OCI-LY3 (cell line): ENCODE measurements at regions not wholly inside any gene's neighbourhood (a gene's known extent, or its start where the extent isn't known, plus 50 kb on each side); places are given as distances from the start of the nearest gene placed in this dataset.
"Not testable (repeated sequence)": the region's sequence is repeated elsewhere in the genome, so short reads cannot be mapped to it uniquely, and the experiment has no call there.

Source experiments
- H2AFZ ChIP-seq: fragments of 200-600, 300-600 bp; shearing (Covaris generic); 2 replicates; pipeline ENCODE4 v1.6.0; 2014; ENCODE audit warnings: antibody characterized with exemption, low read depth, low read length
- H3K27ac ChIP-seq: fragments of 200-600, 300-600 bp; sonication (generic); 2 replicates; pipeline ENCODE4 v1.5.1; 2014; ENCODE audit warnings: mild to moderate bottlenecking, low read length, moderate library complexity, mixed read lengths
- H3K27me3 ChIP-seq: fragments of 200-600, 300-600 bp; sonication (generic); 2 replicates; pipeline ENCODE4 v1.6.1; 2014; ENCODE audit warnings: low read depth, low read length, mixed read lengths
- H3K36me3 ChIP-seq: fragments of 200-600, 300-600 bp; sonication (generic); replicated peaks from 2 replicates; pipeline ENCODE3; 2014; ENCODE audit warnings: low read depth, low read length, mixed read lengths
- H3K4me1 ChIP-seq: fragments of 300-600, 200-600 bp; sonication (generic); 2 replicates; pipeline ENCODE4 v1.6.1; 2014; ENCODE audit warnings: low read length, mixed read lengths
- H3K4me2 ChIP-seq: fragments of 200-600, 300-600 bp; sonication (generic); 2 replicates; pipeline ENCODE4 v1.6.1; 2014; ENCODE audit warnings: low read length, mixed read lengths
- H3K4me3 ChIP-seq: fragments of 300-600, 200-600 bp; sonication (generic); 2 replicates; pipeline ENCODE4 v1.5.1; 2014; ENCODE audit warnings: antibody characterized with exemption, mild to moderate bottlenecking, low read length, moderate library complexity
- H3K79me2 ChIP-seq: fragments of 300-600, 200-600 bp; shearing (Covaris generic); 2 replicates; pipeline ENCODE4 v1.6.1; 2014; ENCODE audit warnings: mild to moderate bottlenecking, low read length, mixed read lengths
- H3K9ac ChIP-seq: fragments of 300-600, 200-600 bp; shearing (Covaris generic); 2 replicates; pipeline ENCODE4 v1.6.0; 2014; ENCODE audit warnings: mild to moderate bottlenecking, low read length, moderate library complexity
- H3K9me3 ChIP-seq: fragments of 200-600, 300-600 bp; shearing (Covaris generic); 2 replicates; pipeline ENCODE4 v1.6.1; 2014; ENCODE audit warnings: low read length, mixed read lengths; ENCODE audit not compliant: insufficient read depth
- H4K20me1 ChIP-seq: fragments of 200-600, 300-600 bp; sonication (generic); 2 replicates; pipeline ENCODE4 v1.6.1; 2016; ENCODE audit warnings: low read length, mixed read lengths; ENCODE audit not compliant: insufficient read depth
- EZH2phosphoT487 ChIP-seq: fragments of 200-600 bp; shearing (Covaris generic); IDR thresholded peaks from 2 replicates; pipeline ENCODE4 v1.6.1; 2018; ENCODE audit warnings: antibody characterized with exemption, mixed run types, low read depth
- TF ChIP-seq, protein P1 (sequence below): fragments of 200-600, 300-600 bp; sonication (generic); IDR thresholded peaks from 2 replicates; pipeline ENCODE4 v1.5.1; 2014; ENCODE audit warnings: antibody characterized with exemption, low read length, low read depth

DNA sequence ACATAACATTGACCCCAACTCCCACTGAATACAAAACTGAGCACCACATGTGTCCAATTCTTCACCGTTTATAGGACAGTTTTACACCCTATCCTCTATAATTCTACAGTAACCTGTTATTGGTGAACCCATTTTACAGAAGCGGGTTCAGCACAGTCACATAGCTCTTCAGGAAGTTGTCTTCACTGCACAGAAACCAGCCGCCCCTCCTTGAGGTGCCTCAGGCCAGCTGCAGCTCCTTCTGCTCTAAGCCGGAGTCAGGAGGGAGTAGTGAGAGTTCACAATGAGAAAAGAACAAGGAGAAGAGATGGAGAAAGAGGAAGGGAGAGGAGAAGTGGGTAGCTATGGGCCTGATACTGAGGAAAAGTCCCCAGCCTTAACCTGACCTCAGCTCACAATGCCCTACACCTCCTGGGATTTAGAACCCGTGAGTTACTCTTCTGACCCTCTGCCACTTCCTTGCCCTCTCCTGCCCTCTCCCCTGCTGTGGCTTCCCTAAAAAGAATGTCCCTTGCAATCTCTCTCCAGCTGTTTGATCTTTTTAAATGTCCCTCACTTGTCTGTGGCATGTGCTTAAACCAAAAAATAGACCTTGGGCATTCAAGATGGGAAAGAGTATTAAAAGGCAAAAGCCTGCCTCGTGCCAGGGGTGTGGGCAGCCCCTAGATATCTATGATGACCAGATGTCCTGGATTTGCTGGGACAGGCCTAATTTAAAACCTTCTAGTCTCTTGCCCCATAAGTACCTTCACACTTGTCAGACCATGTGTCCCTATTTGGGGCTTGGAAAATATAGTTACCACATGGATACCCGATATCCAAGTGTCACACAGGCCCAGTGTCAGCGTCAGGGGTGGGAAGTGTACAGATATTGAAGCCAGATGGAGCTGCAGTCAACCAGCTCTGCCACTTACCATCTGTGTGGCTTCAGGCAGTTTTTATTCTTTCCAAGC is 71.3 kb upstream of the HES1 start:
- Histone ChIP-seq H2AFZ (peak overlapping the region; percentile 42; the same call in 1 of the 2 replicates), H3K79me2 (no peaks in the 10 kb centered on the region), H3K4me3 (no peak overlapping the region), H3K36me3 (peaks cover 5% of the 10 kb centered on the region), H3K9me3 (0 out of 2 replicates have a peak, but pooled peaks cover 4% of the 10 kb centered on the region), H3K9ac (no peak overlapping the region), H3K27ac (no peak overlapping the region), H4K20me1 (no peaks in the 10 kb centered on the region), H3K4me2 (peak overlapping the region; percentile 26), H3K4me1 (peaks cover 25% of the 10 kb centered on the region), H3K27me3 (peaks cover 24% of the 10 kb centered on the region)
- TF ChIP-seq, protein P1, sequence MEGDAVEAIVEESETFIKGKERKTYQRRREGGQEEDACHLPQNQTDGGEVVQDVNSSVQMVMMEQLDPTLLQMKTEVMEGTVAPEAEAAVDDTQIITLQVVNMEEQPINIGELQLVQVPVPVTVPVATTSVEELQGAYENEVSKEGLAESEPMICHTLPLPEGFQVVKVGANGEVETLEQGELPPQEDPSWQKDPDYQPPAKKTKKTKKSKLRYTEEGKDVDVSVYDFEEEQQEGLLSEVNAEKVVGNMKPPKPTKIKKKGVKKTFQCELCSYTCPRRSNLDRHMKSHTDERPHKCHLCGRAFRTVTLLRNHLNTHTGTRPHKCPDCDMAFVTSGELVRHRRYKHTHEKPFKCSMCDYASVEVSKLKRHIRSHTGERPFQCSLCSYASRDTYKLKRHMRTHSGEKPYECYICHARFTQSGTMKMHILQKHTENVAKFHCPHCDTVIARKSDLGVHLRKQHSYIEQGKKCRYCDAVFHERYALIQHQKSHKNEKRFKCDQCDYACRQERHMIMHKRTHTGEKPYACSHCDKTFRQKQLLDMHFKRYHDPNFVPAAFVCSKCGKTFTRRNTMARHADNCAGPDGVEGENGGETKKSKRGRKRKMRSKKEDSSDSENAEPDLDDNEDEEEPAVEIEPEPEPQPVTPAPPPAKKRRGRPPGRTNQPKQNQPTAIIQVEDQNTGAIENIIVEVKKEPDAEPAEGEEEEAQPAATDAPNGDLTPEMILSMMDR = no peak
- TF ChIP-seq EZH2phosphoT487 = no peak

DNA sequence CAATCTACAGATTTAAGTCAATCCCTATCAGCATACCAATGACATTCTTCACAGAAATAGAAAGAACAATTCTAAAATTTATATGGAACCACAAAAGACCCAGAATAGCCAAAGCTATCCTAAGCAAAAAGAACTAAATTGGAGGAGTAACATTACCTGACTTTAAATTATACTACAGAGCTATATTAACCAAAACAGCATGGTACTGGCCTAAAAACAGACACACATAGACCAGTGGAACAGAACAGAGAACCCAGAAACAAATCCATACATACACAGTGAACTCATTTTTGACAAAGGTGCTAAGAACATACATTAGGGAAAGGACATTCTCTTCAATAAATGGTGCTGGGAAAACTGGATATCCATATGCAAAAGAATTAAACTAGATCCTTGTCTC is 68.6 kb upstream of the HES1 start:
- peaks cover 46% of the 10 kb centered on the region for H3K4me1 ChIP-seq
- peaks cover 32% of the 10 kb centered on the region for H3K27me3 ChIP-seq
- H3K9me3 ChIP-seq, H3K9ac ChIP-seq, H3K36me3 ChIP-seq, H2AFZ ChIP-seq, H3K4me2 ChIP-seq, H3K4me3 ChIP-seq, H3K27ac ChIP-seq, H4K20me1 ChIP-seq, H3K79me2 ChIP-seq: not testable (repeated sequence)

DNA sequence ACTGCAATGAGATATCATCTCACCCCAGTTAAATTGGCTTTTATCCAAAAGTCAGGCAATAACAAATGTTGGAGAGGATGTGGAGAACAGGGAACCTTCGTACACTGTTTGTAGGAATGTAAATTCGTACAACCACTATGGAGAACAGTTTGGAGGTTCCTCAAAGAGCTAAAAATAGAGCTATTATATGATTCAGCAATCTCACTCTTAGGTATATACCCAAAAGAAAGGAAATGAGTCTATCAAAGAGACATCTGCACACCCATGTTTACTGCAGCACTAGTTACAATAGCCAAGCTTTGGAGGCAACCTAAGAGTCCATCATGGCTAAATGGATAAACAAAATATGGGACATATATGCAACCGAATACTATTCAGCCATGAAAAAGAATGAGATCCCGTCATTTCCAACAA is 68.0 kb upstream of the HES1 start:
- H2AFZ ChIP-seq = no peak overlapping the region
- H4K20me1 ChIP-seq = no peaks in the 10 kb centered on the region
- H3K9ac ChIP-seq = no peak overlapping the region
- no peak overlapping the region for H3K27ac ChIP-seq
- H3K4me1 ChIP-seq = peaks cover 47% of the 10 kb centered on the region
- H3K36me3 ChIP-seq = peaks cover 7% of the 10 kb centered on the region
- H3K27me3 ChIP-seq = peaks cover 38% of the 10 kb centered on the region
- TF ChIP-seq, protein P1 = no peak
- TF ChIP-seq EZH2phosphoT487 = no peak
- H3K9me3 ChIP-seq = 0 out of 2 replicates have a peak, but pooled peaks cover 4% of the 10 kb centered on the region
- no peak overlapping the region for H3K4me2 ChIP-seq
- no peak overlapping the region for H3K4me3 ChIP-seq
- no peaks in the 10 kb centered on the region for H3K79me2 ChIP-seq

DNA sequence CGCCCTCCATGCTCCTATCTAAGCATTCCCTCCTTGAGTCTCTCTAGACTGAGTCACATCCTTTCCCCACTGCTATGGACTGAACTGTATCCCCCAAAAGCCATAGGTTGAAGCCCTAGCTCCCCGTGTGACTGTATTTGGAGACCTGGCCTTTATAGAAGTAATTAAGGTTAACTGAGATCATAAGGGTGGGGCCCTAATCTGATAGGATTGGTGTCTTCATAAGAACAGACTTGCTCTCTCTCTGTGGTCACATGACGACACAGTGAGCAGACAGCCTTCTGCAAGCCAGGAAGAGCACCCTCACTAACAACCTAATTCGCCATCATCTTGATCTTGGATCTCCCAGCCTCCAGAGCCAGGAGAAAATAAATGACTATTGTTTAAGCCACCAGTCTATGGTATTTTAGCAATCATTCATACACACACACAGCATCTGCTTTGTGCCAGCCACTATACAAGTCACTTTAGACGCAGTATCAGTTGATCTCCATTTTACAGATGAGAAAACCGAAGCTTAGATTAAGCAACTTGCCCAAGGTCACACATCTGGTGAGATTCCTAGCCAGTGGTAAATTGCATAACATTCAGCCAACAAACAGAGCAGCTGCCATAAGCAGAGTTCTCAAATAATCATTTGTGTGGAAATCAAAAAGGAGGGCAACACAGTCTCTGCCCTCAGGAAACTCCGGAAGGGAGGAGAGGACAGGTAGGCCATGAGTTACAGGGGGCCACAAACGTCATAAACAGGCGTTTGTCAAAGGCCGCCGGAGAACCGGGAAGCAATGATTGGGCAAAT is 66.3 kb upstream of the HES1 start:
- H3K4me3 ChIP-seq = peak overlapping the region; percentile 83

More for the DNA sequence above, 66.3 kb upstream of the HES1 start:
- TF ChIP-seq, protein P1 = no peak
- TF ChIP-seq EZH2phosphoT487 = no peak
- Histone ChIP-seq H4K20me1 (no peaks in the 10 kb centered on the region), H3K79me2 (no peaks in the 10 kb centered on the region), H3K36me3 (peaks cover 7% of the 10 kb centered on the region), H3K27me3 (peaks cover 48% of the 10 kb centered on the region), H3K27ac (peak overlapping the region; percentile 67; the same call in 1 of the 2 replicates), H3K4me1 (peaks cover 38% of the 10 kb centered on the region), H2AFZ (no peak overlapping the region), H3K4me2 (peak overlapping the region; percentile 100), H3K9me3 (0 out of 2 replicates have a peak, but pooled peaks cover 4% of the 10 kb centered on the region), H3K9ac (peak overlapping the region; percentile 70; the same call in 1 of the 2 replicates)
